Spleen (tissue), 11 donors: ENCODE measurements at regions not wholly inside any gene's neighbourhood (a gene's known extent, or its start where the extent isn't known, plus 50 kb on each side); places are given as distances from the start of the nearest gene placed in this dataset.

Experiments
- DNase-seq: peaks from one replicate; pipeline ENCODE4 v3.0.0-alpha.2; 2020
- H3K27ac ChIP-seq, 8 donors: fragments of 200-600 bp; sonication (generic) in 7 of 8; 1 replicate in 4 of 8; 2 replicates in 4 of 8; pipeline versions ENCODE4 v1.5.0 to v1.8.0; 2016 to 2021; ENCODE audit warnings: inconsistent platforms in 4 of 8, mild to moderate bottlenecking in 4 of 8, moderate library complexity in 1 of 8
- H3K27me3 ChIP-seq, 7 donors: fragments of 200-600 bp; sonication (generic) in 6 of 7; replicated peaks in 1 of 7; 1 replicate in 4 of 7; 2 replicates in 3 of 7; pipeline versions ENCODE4 v1.5.0 to v1.8.0; 2016 to 2021; ENCODE audit warnings: inconsistent platforms in 3 of 7, mild to moderate bottlenecking in 1 of 7
- H3K36me3 ChIP-seq, 6 donors: fragments of 200-600 bp; sonication (generic) in 5 of 6; 1 replicate in 4 of 6; 2 replicates in 2 of 6; pipeline versions ENCODE4 v1.5.0 to v1.8.0; 2016 to 2021; ENCODE audit warnings: inconsistent platforms in 2 of 6
- H3K4me1 ChIP-seq, 6 donors: fragments of 200-600 bp; sonication (generic) in 5 of 6; 1 replicate in 3 of 6; 2 replicates in 3 of 6; pipeline versions ENCODE4 v1.5.0 to v1.8.0; 2016 to 2021; ENCODE audit warnings: inconsistent platforms in 3 of 6
- H3K4me3 ChIP-seq, 8 donors: fragments of 200-600 bp; sonication (generic) in 7 of 8; 1 replicate in 4 of 8; 2 replicates in 4 of 8; pipeline versions ENCODE4 v1.5.0 to v1.8.0; 2016 to 2021; ENCODE audit warnings: inconsistent platforms in 4 of 8, mild to moderate bottlenecking in 4 of 8, moderate library complexity in 2 of 8
- H3K9me3 ChIP-seq, 8 donors: fragments of 200-600 bp; sonication (generic) in 7 of 8; 1 replicate in 4 of 8; 2 replicates in 4 of 8; pipeline versions ENCODE4 v1.5.0 to v1.8.0; 2016 to 2021; ENCODE audit warnings: inconsistent platforms in 4 of 8
- POLR2A ChIP-seq, 3 donors: fragments of 450-650 bp; IDR thresholded peaks; one replicate each; pipeline ENCODE4 v1.5.1; 2017; ENCODE audit warnings: antibody characterized with exemption in 3 of 3, mild to moderate bottlenecking in 1 of 3
- POLR2AphosphoS5 ChIP-seq, 3 donors: sonication (generic); formaldehyde crosslinking; IDR thresholded peaks; one replicate each; pipeline ENCODE4 v1.5.1; 2017; ENCODE audit warnings: antibody characterized with exemption in 3 of 3
- WGBS, 5 donors: extraction: QIAGEN DNeasy Blood & Tissue Kit in 3 of 5; methylation state at CpG; one replicate each; pipeline versions ENCODE4 v1.1.5 to v1.1.7; 2013 to 2018; 5-methylcytosine and 5-hydroxymethylcytosine counted together
- intact Hi-C: fragments of 100-400 bp; cut with DNase I; formaldehyde crosslinking; loops from one replicate; pipeline ENCODE4 v1.15.0; 2023; ENCODE audit warnings: low total_unique reads
- TF ChIP-seq, protein P1 (sequence below), 11 experiments: fragments of 200-600 bp in 7 of 11; fragments of 450-650 bp in 4 of 11; sonication (generic) in 4 of 11; IDR thresholded peaks in 8 of 11; conservative IDR thresholded peaks in 3 of 11; 1 replicate in 7 of 11; 2 replicates in 4 of 11; pipeline versions ENCODE4 v1.4.0 to v1.8.0; 2016 to 2021; ENCODE audit warnings: antibody characterized with exemption in 11 of 11, inconsistent platforms in 4 of 11, mild to moderate bottlenecking in 1 of 11
- donor health status: healthy with polysubstance abuse.
- donor health status: DM: no; HTN: no; CAD: no; lungs with moderate emphysema.
- donor health status: DM: no; HTN: no; CAD: no.
- donor health status: Bipolar disorder and iron deficiency.
- donor health status: healthy.
- donor health status: DM: no; HTN: no; CAD: no.
- donor health status: DM: yes; HTN: yes; CAD: no.

GRCh38 chr11:42065199-42065598, 605.7 kb upstream of the LRRC4C start:
- no peak overlapping the region for H3K27ac ChIP-seq
- no peaks in the 10 kb centered on the region for H3K36me3 ChIP-seq
- no peak overlapping the region for H3K4me3 ChIP-seq
- intact Hi-C loops, result no loop called here
- TF ChIP-seq, protein P1, sequence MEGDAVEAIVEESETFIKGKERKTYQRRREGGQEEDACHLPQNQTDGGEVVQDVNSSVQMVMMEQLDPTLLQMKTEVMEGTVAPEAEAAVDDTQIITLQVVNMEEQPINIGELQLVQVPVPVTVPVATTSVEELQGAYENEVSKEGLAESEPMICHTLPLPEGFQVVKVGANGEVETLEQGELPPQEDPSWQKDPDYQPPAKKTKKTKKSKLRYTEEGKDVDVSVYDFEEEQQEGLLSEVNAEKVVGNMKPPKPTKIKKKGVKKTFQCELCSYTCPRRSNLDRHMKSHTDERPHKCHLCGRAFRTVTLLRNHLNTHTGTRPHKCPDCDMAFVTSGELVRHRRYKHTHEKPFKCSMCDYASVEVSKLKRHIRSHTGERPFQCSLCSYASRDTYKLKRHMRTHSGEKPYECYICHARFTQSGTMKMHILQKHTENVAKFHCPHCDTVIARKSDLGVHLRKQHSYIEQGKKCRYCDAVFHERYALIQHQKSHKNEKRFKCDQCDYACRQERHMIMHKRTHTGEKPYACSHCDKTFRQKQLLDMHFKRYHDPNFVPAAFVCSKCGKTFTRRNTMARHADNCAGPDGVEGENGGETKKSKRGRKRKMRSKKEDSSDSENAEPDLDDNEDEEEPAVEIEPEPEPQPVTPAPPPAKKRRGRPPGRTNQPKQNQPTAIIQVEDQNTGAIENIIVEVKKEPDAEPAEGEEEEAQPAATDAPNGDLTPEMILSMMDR (IDR thresholded peaks at IDR 0.05 in 8 of 11, conservative IDR thresholded peaks at IDR 0.05 in 3 of 11), result no peak
- TF ChIP-seq POLR2A (IDR thresholded peaks at IDR 0.05) (no peak), POLR2AphosphoS5 (IDR thresholded peaks at IDR 0.05) (no peak)
- H3K4me1 ChIP-seq, result no peaks in the 10 kb centered on the region
- peaks cover 0 to 16% (median 9%) of the 10 kb centered on the region in 8 donors for H3K9me3 ChIP-seq
- no peaks in the 10 kb centered on the region for H3K27me3 ChIP-seq
- DNase-seq, result no peak

DNA sequence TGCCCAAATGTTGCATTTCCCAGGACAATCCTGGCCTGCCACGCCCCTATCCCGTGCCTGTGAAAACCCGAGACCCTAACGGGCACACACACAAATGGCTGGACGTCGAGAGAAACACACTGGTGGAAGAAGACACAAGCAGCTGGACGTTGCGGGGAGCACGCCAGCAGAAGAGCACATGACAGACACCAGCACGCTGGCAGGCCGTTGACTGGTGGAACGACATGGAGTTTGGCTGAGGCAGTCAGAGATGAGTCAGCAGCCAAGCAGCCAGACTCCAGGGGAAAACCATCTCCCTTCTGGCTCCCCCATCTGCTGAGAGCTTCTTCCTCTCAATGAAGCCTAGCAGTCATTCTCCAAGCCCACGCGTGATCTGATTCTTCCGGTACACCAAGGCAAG, 606.7 kb upstream of the LRRC4C start:
- Histone ChIP-seq H3K4me1 (no peaks in the 10 kb centered on the region), H3K27me3 (no peaks in the 10 kb centered on the region), H3K9me3 (peaks cover 0 to 18% (median 9%) of the 10 kb centered on the region in 8 donors), H3K4me3 (no peak overlapping the region), H3K36me3 (no peaks in the 10 kb centered on the region), H3K27ac (no peak overlapping the region)
- intact Hi-C loops, result no loop called here
- WGBS, 5 donors, result 90 to 93% (median 92%) methylated on average over 15 of the region's 15 CpGs
- DNase-seq, result peak; percentile 49
- TF ChIP-seq POLR2AphosphoS5 (IDR thresholded peaks at IDR 0.05), result no peak
- no peak for TF ChIP-seq POLR2A (IDR thresholded peaks at IDR 0.05)
- TF ChIP-seq, protein P1 (IDR thresholded peaks at IDR 0.05 in 8 of 11, conservative IDR thresholded peaks at IDR 0.05 in 3 of 11), result no peak

- DNase-seq, result no peak
- H3K4me3 ChIP-seq, result no peak overlapping the region
- no peaks in the 10 kb centered on the region for H3K4me1 ChIP-seq
- H3K9me3 ChIP-seq, result peaks cover 0 to 9% (median 0%) of the 10 kb centered on the region in 8 donors
- H3K27ac ChIP-seq, result no peak overlapping the region
- intact Hi-C loops, result no loop called here
- H3K36me3 ChIP-seq, result no peaks in the 10 kb centered on the region
- no peaks in the 10 kb centered on the region for H3K27me3 ChIP-seq
- TF ChIP-seq POLR2A (IDR thresholded peaks at IDR 0.05) (no peak), POLR2AphosphoS5 (IDR thresholded peaks at IDR 0.05) (no peak)
- TF ChIP-seq, protein P1 (IDR thresholded peaks at IDR 0.05 in 8 of 11, conservative IDR thresholded peaks at IDR 0.05 in 3 of 11), result no peak
These were observed 614.9 kb upstream of the LRRC4C start for GRCh38 chr11:42074306-42074705.

DNA sequence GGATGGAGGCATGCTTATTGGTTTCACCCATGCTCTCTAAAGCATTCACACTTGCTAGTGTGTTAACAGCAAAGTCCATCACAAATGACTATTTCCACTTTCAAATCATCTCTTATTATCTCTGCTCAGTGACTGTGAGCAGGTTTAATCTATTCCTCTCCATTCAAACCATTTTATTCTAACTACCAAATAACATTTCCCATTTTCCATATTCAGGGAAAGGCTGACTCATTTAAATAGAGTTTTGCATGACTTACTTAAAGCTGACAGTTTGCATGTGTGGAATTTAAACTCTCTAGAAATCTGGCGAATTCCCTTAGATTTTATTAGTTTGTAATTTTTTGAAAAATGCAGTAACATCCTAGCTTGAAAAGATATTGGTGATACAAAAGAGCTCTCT, 615.7 kb upstream of the LRRC4C start:
- H3K4me1 ChIP-seq, result no peaks in the 10 kb centered on the region
- no peak overlapping the region for H3K27ac ChIP-seq
- intact Hi-C loops, result no loop called here
- H3K36me3 ChIP-seq, result no peaks in the 10 kb centered on the region
- 67 to 89% (median 81%) methylated on average over 1 of the region's 1 CpG for WGBS, 5 donors
- H3K9me3 ChIP-seq, result peaks cover 0 to 2% (median 0%) of the 10 kb centered on the region in 8 donors
- TF ChIP-seq, protein P1 (IDR thresholded peaks at IDR 0.05 in 8 of 11, conservative IDR thresholded peaks at IDR 0.05 in 3 of 11), result no peak
- no peak for TF ChIP-seq POLR2AphosphoS5 (IDR thresholded peaks at IDR 0.05)
- no peak for TF ChIP-seq POLR2A (IDR thresholded peaks at IDR 0.05)
- no peaks in the 10 kb centered on the region for H3K27me3 ChIP-seq
- DNase-seq, result no peak
- H3K4me3 ChIP-seq, result no peak overlapping the region
